ENCODE measurements at regions not wholly inside any gene's neighbourhood (a gene's known extent, or its start where the extent isn't known, plus 50 kb on each side); places are given as distances from the start of the nearest gene placed in this dataset.

GRCh38 chr11:31879681-31880080, 68.6 kb upstream of the PAX6 start (continued):
- TF ChIP-seq SAP30 (IDR thresholded peaks at IDR 0.05; ENCODE audit: borderline replicate concordance, insufficient read depth, low read depth, low read length, poor library complexity, severe bottlenecking), result no peak
- TF ChIP-seq ZKSCAN3 (CRISPR knock-in tag; IDR thresholded peaks at IDR 0.05), result no peak
- TF ChIP-seq SMARCA5 (IDR thresholded peaks at IDR 0.05), result no peak
- no peak for TF ChIP-seq GTF2E2 (tag; IDR thresholded peaks at IDR 0.05)
- TF ChIP-seq CBX3 (IDR thresholded peaks at IDR 0.05; ENCODE audit: borderline replicate concordance in 1 of 2, low read length in 2 of 2), result no peak
- TF ChIP-seq ID3 (CRISPR knock-in tag; IDR thresholded peaks at IDR 0.05), result no peak
- TF ChIP-seq ID3 (tag; IDR thresholded peaks at IDR 0.05), result no peak
- no peak for TF ChIP-seq CBFA2T3 (IDR thresholded peaks at IDR 0.05)
- TF ChIP-seq ZNF3 (CRISPR knock-in tag; IDR thresholded peaks at IDR 0.05), result no peak

GRCh38 chr11:31877863-31878262, 66.7 kb upstream of the PAX6 start:
- no peaks in the 10 kb centered on the region for H3K36me3 ChIP-seq (ENCODE audit: control insufficient read depth, insufficient read depth, low read length)
- no peak for DNase-seq (ENCODE audit: extremely low read depth in 1 of 4, low spot score in 3 of 4)
- H3K79me2 ChIP-seq (ENCODE audit: control insufficient read depth, insufficient read depth, low read length), result no peaks in the 10 kb centered on the region
- intact Hi-C loops (cut with micrococcal nuclease) (no loop called here), in situ Hi-C loops (cut with MboI) (loop anchor here (10.0 to 25.0 kb wide), 3 partner anchors 233 to 766 kb away; no protein-coding TSS in a partner anchor)
- TF ChIP-seq ZNF780A (CRISPR knock-in tag; IDR thresholded peaks at IDR 0.05), result no peak
- H3K27me3 ChIP-seq (ENCODE audit: control insufficient read depth in 2 of 2, insufficient read depth in 2 of 2, low read length in 2 of 2), result peaks cover 2 to 12% of the 10 kb centered on the region in 2 experiments; a peak in 2 of 5 replicates
- no peak overlapping the region for H3K4me3 ChIP-seq
- BruUV-seq (replicated peaks), result no TSS peak
- H3K9me1 ChIP-seq (ENCODE audit: control insufficient read depth, insufficient read depth, low read length), result no peaks in the 10 kb centered on the region
- CTCF ChIA-PET (ENCODE audit: low intra/inter-chr PET ratio), result no interaction called here
- ATAC-seq, result no peak
- 0% methylated on average over 3 of the region's 3 CpGs for WGBS (ENCODE audit: insufficient coverage, low coverage, missing lambda C conversion rate)
- no peaks in the 10 kb centered on the region for H3K9me3 ChIP-seq (replicated peaks; ENCODE audit: control insufficient read depth, insufficient read depth, low read depth, low read length)
- no peak for FAIRE-seq
- H3K27ac ChIP-seq (ENCODE audit: extremely low read depth, low read depth, low read length), result no peak overlapping the region
- no peaks in the 10 kb centered on the region for H4K20me1 ChIP-seq (replicated peaks; ENCODE audit: control insufficient read depth, insufficient read depth, low read length)
- H2AFZ ChIP-seq (ENCODE audit: low read depth, low read length), result no peak overlapping the region
- POLR2A ChIA-PET, result no interaction called here
- H3K4me2 ChIP-seq (ENCODE audit: insufficient read depth, low read length), result no peak overlapping the region
- H3K4me1 ChIP-seq (replicated peaks in 1 of 2; ENCODE audit: control insufficient read depth in 2 of 2, insufficient read depth in 2 of 2, low read length in 2 of 2), result no peaks in the 10 kb centered on the region
- H3K9ac ChIP-seq (ENCODE audit: insufficient read depth in 1 of 2, low read depth in 2 of 2, low read length in 2 of 2), result no peak overlapping the region
